B cell (primary cell): ENCODE measurements at regions not wholly inside any gene's neighbourhood (a gene's known extent, or its start where the extent isn't known, plus 50 kb on each side); places are given as distances from the start of the nearest gene placed in this dataset.

ENCODE experiments used
- ATAC-seq: fragments of 200-7000 bp; cut with Tn5 transposase; one replicate; pipeline ENCODE4 v1.10.0; 2021; ENCODE audit warnings: low read depth, mild to moderate bottlenecking, moderate number of reproducible peaks, moderate library complexity
- CTCF ChIA-PET: fragments of 350-600 bp; sonication (Branson Sonifier 250); formaldehyde crosslinking; loops from one replicate; lab custom pipeline; 2021; ENCODE audit warnings: antibody characterized with exemption, inconsistent platforms; lab: Charles Lee
- POLR2A ChIA-PET: fragments of 350-600 bp; sonication (Branson Sonifier 250); formaldehyde crosslinking; loops from one replicate; lab custom pipeline; 2021; ENCODE audit warnings: antibody characterized with exemption; lab: Charles Lee
- DNase-seq: peaks from one replicate; pipeline ENCODE4 v3.0.0; 2013
- H2AFZ ChIP-seq: 2 replicates; pipeline ENCODE4 v1.6.1; 2012; ENCODE audit warnings: mild to moderate bottlenecking, low read depth, low read length; ENCODE audit not compliant: insufficient read depth, poor library complexity, severe bottlenecking
- H3K27ac ChIP-seq, 2 donors: 1 replicate in 1 of 2; 2 replicates in 1 of 2; pipeline ENCODE4 v1.5.1; 2012 to 2013; ENCODE audit warnings: low read length in 2 of 2, mild to moderate bottlenecking in 2 of 2, moderate library complexity in 1 of 2
- H3K27me3 ChIP-seq, 4 experiments: fragments of 200-600 bp in 1 of 4; sonication (generic) in 1 of 4; replicated peaks in 1 of 4; 1 replicate in 2 of 4; 2 replicates in 2 of 4; pipeline versions ENCODE4 v1.6.1 to v1.7.0; 2013 to 2016; ENCODE audit warnings: low read length in 3 of 4, mild to moderate bottlenecking in 2 of 4, mixed read lengths in 1 of 4, moderate library complexity in 1 of 4; ENCODE audit not compliant: insufficient read depth in 4 of 4, control insufficient read depth in 3 of 4; ENCODE audit errors: control extremely low read depth in 1 of 4
- H3K36me3 ChIP-seq, 2 experiments: replicated peaks in 1 of 2; 1 replicate in 1 of 2; 2 replicates in 1 of 2; pipeline versions ENCODE4 v1.6.1 to v1.7.1; 2013; ENCODE audit warnings: low read length in 1 of 2; ENCODE audit not compliant: insufficient read depth in 2 of 2, control insufficient read depth in 1 of 2; ENCODE audit errors: control extremely low read depth in 1 of 2, extremely low read depth in 1 of 2
- H3K4me1 ChIP-seq, 2 donors: fragments of 200-600 bp in 1 of 2; sonication (generic) in 1 of 2; 1 replicate in 1 of 2; 2 replicates in 1 of 2; pipeline versions ENCODE4 v1.5.1 to v1.6.1; 2013 to 2017; ENCODE audit warnings: low read length in 2 of 2; ENCODE audit not compliant: control insufficient read depth in 2 of 2, insufficient read depth in 2 of 2
- H3K4me2 ChIP-seq: replicated peaks from 2 replicates; pipeline ENCODE3; 2012; ENCODE audit warnings: mild to moderate bottlenecking, low read depth, low read length; ENCODE audit not compliant: poor library complexity, severe bottlenecking
- H3K4me3 ChIP-seq, 5 experiments: fragments of 200-600 bp in 1 of 5; sonication (generic) in 1 of 5; 1 replicate in 3 of 5; 2 replicates in 2 of 5; pipeline versions ENCODE4 v1.5.1 to v1.7.0; 2011 to 2016; ENCODE audit warnings: low read length in 4 of 5, mild to moderate bottlenecking in 4 of 5, low read depth in 2 of 5, control low read depth in 1 of 5, moderate library complexity in 1 of 5; ENCODE audit not compliant: insufficient read depth in 1 of 5; ENCODE audit errors: control extremely low read depth in 1 of 5, extremely low read depth in 1 of 5
- H3K79me2 ChIP-seq: fragments of 200-600 bp; sonication (generic); one replicate; pipeline ENCODE4 v1.6.0; 2016; ENCODE audit warnings: low read length; ENCODE audit not compliant: control insufficient read depth, insufficient read depth
- H3K9ac ChIP-seq: fragments of 200-600 bp; sonication (generic); 2 replicates; pipeline ENCODE4 v1.6.1; 2017; ENCODE audit warnings: mild to moderate bottlenecking, low read length, moderate library complexity
- H3K9me3 ChIP-seq, 3 donors: one replicate each; pipeline versions ENCODE4 v1.6.1 to v1.7.1; 2013; ENCODE audit warnings: low read length in 2 of 3; ENCODE audit not compliant: control insufficient read depth in 2 of 3, insufficient read depth in 1 of 3; ENCODE audit errors: control extremely low read depth in 1 of 3
- H4K20me1 ChIP-seq: 2 replicates; pipeline ENCODE4 v1.6.0; 2012; ENCODE audit warnings: mild to moderate bottlenecking, low read length; ENCODE audit not compliant: insufficient read depth, control insufficient read depth, poor library complexity, severe bottlenecking
- H3K27ac Mint-ChIP-seq: one replicate; pipeline ENCODE4 v1.8.0; 2021; ENCODE audit warnings: mixed read lengths
- H3K27me3 Mint-ChIP-seq: one replicate; pipeline ENCODE4 v1.8.0; 2021; ENCODE audit warnings: mixed read lengths
- H3K4me1 Mint-ChIP-seq: one replicate; pipeline ENCODE4 v1.8.0; 2021; ENCODE audit warnings: mixed read lengths
- H3K4me3 Mint-ChIP-seq: one replicate; pipeline ENCODE4 v1.8.0; 2021; ENCODE audit warnings: mixed read lengths
- H3K9me3 Mint-ChIP-seq: one replicate; pipeline ENCODE4 v1.8.0; 2022; ENCODE audit warnings: mixed read lengths; ENCODE audit not compliant: insufficient read depth
- CTCF ChIP-seq: fragments of 200-600 bp; IDR thresholded peaks from one replicate; pipeline ENCODE4 v1.8.0; 2022; ENCODE audit warnings: antibody characterized with exemption, mild to moderate bottlenecking
- EZH2 ChIP-seq: IDR thresholded peaks from 2 replicates; pipeline ENCODE4 v1.6.1; 2012; ENCODE audit warnings: borderline replicate concordance, low read depth, mild to moderate bottlenecking, moderate library complexity, low read length; ENCODE audit not compliant: insufficient read depth, poor library complexity, severe bottlenecking
- WGBS: methylation state at CpG from one replicate; pipeline ENCODE4 v1.1.5; 2013; ENCODE audit warnings: missing lambda C conversion rate; ENCODE audit not compliant: insufficient coverage; 5-methylcytosine and 5-hydroxymethylcytosine counted together
- intact Hi-C: fragments of 100-400 bp; cut with micrococcal nuclease; formaldehyde crosslinking; loops from one replicate; pipeline ENCODE4 v1.10.0; 2022

GRCh38 chr10:59434463-59435321 is 72.3 kb upstream of the FAM13C start:
- Histone ChIP-seq H4K20me1 (no peaks in the 10 kb centered on the region), H3K4me1 (no peaks in the 10 kb centered on the region), H3K4me3 (no peak overlapping the region), H3K9me3 (no peaks in the 10 kb centered on the region), H3K9ac (no peak overlapping the region), H3K27ac (no peak overlapping the region), H3K36me3 (no peaks in the 10 kb centered on the region), H3K27me3 (no peaks in the 10 kb centered on the region), H2AFZ (no peak overlapping the region), H3K4me2 (no peak overlapping the region), H3K79me2 (no peaks in the 10 kb centered on the region)
- no peak for ATAC-seq
- no peaks in the 10 kb centered on the region for H3K9me3 Mint-ChIP-seq
- H3K27ac Mint-ChIP-seq, result no peak overlapping the region
- intact Hi-C loops, result no loop called here
- no peak for DNase-seq
- no peak for TF ChIP-seq CTCF
- TF ChIP-seq EZH2, result no peak
- CTCF ChIA-PET, result no interaction called here
- H3K27me3 Mint-ChIP-seq, result no peaks in the 10 kb centered on the region
- POLR2A ChIA-PET, result no interaction called here
- no CpG with 5 or more reads among the region's 4 CpGs for whole genome bisulfite sequencing
- H3K4me1 Mint-ChIP-seq, result no peaks in the 10 kb centered on the region
- no peak overlapping the region for H3K4me3 Mint-ChIP-seq

- H3K4me1 ChIP-seq, result no peaks in the 10 kb centered on the region
- H2AFZ ChIP-seq, result no peak overlapping the region
- ATAC-seq (no peak), DNase-seq (no peak)
- POLR2A ChIA-PET, result no interaction called here
- no peaks in the 10 kb centered on the region for H3K9me3 ChIP-seq
- Mint-ChIP-seq H3K4me3 (no peak overlapping the region), H3K4me1 (no peaks in the 10 kb centered on the region), H3K27me3 (no peaks in the 10 kb centered on the region), H3K27ac (no peak overlapping the region), H3K9me3 (no peaks in the 10 kb centered on the region)
- no peak overlapping the region for H3K4me2 ChIP-seq
- CTCF ChIA-PET, result no interaction called here
- no peak overlapping the region for H3K9ac ChIP-seq
- H3K27me3 ChIP-seq, result no peaks in the 10 kb centered on the region
- no peak overlapping the region for H3K4me3 ChIP-seq
- 100% methylated on average over 1 of the region's 2 CpGs for WGBS
- intact Hi-C loops, result no loop called here
- no peaks in the 10 kb centered on the region for H4K20me1 ChIP-seq
- H3K79me2 ChIP-seq, result no peaks in the 10 kb centered on the region
- TF ChIP-seq EZH2 (no peak), CTCF (no peak)
- no peaks in the 10 kb centered on the region for H3K36me3 ChIP-seq
- no peak overlapping the region for H3K27ac ChIP-seq
Measured at GRCh38 chr10:59433720-59434428, 71.5 kb upstream of the FAM13C start.
